Muscle of leg (tissue), 3 donors: ENCODE measurements at regions not wholly inside any gene's neighbourhood (a gene's known extent, or its start where the extent isn't known, plus 50 kb on each side); places are given as distances from the start of the nearest gene placed in this dataset.

ENCODE experiments used
- DNase-seq: peaks from one replicate; pipeline ENCODE4 v3.0.0; 2013
- H3K27ac ChIP-seq: one replicate; pipeline ENCODE4 v1.5.1; 2013; ENCODE audit warnings: mild to moderate bottlenecking, low read length, control low read depth
- H3K27me3 ChIP-seq: one replicate; pipeline ENCODE4 v1.6.1; 2013; ENCODE audit warnings: low read length; ENCODE audit not compliant: control insufficient read depth, insufficient read depth
- H3K36me3 ChIP-seq: one replicate; pipeline ENCODE4 v1.6.1; 2013; ENCODE audit warnings: low read length; ENCODE audit not compliant: control insufficient read depth, insufficient read depth
- H3K4me1 ChIP-seq: one replicate; pipeline ENCODE4 v1.6.1; 2013; ENCODE audit warnings: low read length; ENCODE audit not compliant: control insufficient read depth, insufficient read depth
- H3K4me3 ChIP-seq: one replicate; pipeline ENCODE4 v1.5.1; 2013; ENCODE audit warnings: low read length, control low read depth
- H3K9me3 ChIP-seq: replicated peaks from 2 replicates; pipeline ENCODE4 v1.6.1; 2013; ENCODE audit warnings: low read depth, low read length; ENCODE audit not compliant: control insufficient read depth
- WGBS: methylation state at CpG from one replicate; pipeline ENCODE4 v1.1.5; 2013; ENCODE audit warnings: missing lambda C conversion rate; ENCODE audit not compliant: insufficient coverage; 5-methylcytosine and 5-hydroxymethylcytosine counted together

GRCh38 chr12:46908936-46909635 is 83.3 kb upstream of the SLC38A4 start:
- H3K4me3 ChIP-seq = no peak overlapping the region
- peaks cover 2% of the 10 kb centered on the region for H3K9me3 ChIP-seq
- H3K36me3 ChIP-seq = no peaks in the 10 kb centered on the region
- H3K4me1 ChIP-seq = no peaks in the 10 kb centered on the region
- WGBS = no CpG with 5 or more reads among the region's 6 CpGs
- H3K27me3 ChIP-seq = no peaks in the 10 kb centered on the region
- H3K27ac ChIP-seq = no peak overlapping the region
- no peak for DNase-seq

GRCh38 chr12:46910830-46911229 is 85.0 kb upstream of the SLC38A4 start:
- WGBS = no CpG with 5 or more reads among the region's 1 CpG
- H3K27ac ChIP-seq = no peak overlapping the region
- H3K4me3 ChIP-seq = no peak overlapping the region
- no peaks in the 10 kb centered on the region for H3K27me3 ChIP-seq
- no peaks in the 10 kb centered on the region for H3K36me3 ChIP-seq
- peaks cover 2% of the 10 kb centered on the region for H3K9me3 ChIP-seq
- no peaks in the 10 kb centered on the region for H3K4me1 ChIP-seq
- DNase-seq = no peak

DNA sequence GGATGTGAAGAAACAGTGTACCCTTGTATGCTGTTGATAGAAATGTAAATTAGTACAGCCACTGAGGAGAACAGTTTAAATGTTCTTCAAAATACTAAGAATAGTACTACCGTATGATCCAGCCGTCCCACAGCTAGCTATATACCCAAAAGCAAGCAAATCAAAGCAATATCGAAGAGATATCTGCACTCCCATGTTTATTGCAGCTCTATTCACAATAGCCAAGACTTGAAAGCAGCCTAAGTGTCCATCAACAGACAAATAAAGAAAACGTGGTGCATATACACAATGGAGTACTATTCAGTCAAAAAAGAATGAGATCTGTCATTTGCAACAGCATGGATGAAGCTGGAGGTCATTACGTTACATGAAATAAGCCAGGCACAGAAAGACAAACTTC is 88.5 kb upstream of the SLC38A4 start:
- WGBS = 40% methylated on average over 1 of the region's 5 CpGs
- peaks cover 2% of the 10 kb centered on the region for H3K9me3 ChIP-seq
- no peak overlapping the region for H3K4me3 ChIP-seq
- DNase-seq = no peak
- H3K36me3 ChIP-seq = no peaks in the 10 kb centered on the region
- H3K27me3 ChIP-seq = no peaks in the 10 kb centered on the region
- H3K27ac ChIP-seq = no peak overlapping the region
- peaks cover 3% of the 10 kb centered on the region for H3K4me1 ChIP-seq

DNA sequence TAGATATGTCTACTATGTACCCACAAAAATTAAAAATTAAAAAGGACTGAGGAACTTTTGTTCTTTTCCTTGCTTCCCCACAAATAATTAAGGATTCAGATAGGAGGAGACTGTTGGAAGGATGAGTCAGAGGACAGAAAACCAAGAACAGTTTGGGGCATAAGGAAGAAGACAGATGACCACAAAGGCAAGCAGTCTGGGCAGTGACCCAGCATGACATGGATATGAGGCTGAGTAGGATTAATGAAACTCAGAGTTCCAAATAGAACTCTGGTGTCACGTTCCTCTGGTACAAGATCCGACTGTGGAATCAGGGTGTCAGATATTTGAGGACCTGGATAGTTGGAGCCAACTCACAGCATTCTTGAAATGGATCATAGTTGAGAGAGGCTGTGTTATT is 89.3 kb upstream of the SLC38A4 start:
- peak; percentile 92 for DNase-seq
- no CpG with 5 or more reads among the region's 2 CpGs for WGBS
- Histone ChIP-seq H3K27me3 (no peaks in the 10 kb centered on the region), H3K9me3 (peaks cover 2% of the 10 kb centered on the region), H3K4me3 (no peak overlapping the region), H3K4me1 (peaks cover 3% of the 10 kb centered on the region), H3K27ac (peak overlapping the region; percentile 18), H3K36me3 (no peaks in the 10 kb centered on the region)

DNA sequence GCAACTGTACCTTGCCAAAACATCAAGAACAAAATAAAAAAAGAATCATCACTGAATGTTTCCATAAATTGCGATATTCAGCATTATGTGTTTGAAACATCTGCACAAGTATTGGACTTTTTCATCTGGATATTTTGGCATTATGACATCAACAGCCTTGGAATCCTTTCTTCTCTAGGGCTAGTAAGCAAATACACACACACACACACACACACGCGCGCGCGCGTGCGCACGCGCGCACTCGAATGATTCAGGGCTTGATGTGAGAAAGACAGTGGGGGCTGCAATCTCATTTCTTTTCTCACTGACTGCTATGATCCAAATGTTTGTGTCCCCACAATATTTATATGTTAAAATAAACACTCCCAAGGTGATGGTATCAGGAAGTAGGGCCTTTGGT is 90.0 kb upstream of the SLC38A4 start:
- Histone ChIP-seq H3K27ac (peak overlapping the region; percentile 26), H3K4me1 (peaks cover 3% of the 10 kb centered on the region), H3K27me3 (no peaks in the 10 kb centered on the region), H3K36me3 (no peaks in the 10 kb centered on the region), H3K9me3 (peaks cover 2% of the 10 kb centered on the region), H3K4me3 (no peak overlapping the region)
- DNase-seq = peak; percentile 97
- no CpG with 5 or more reads among the region's 12 CpGs for WGBS

DNA sequence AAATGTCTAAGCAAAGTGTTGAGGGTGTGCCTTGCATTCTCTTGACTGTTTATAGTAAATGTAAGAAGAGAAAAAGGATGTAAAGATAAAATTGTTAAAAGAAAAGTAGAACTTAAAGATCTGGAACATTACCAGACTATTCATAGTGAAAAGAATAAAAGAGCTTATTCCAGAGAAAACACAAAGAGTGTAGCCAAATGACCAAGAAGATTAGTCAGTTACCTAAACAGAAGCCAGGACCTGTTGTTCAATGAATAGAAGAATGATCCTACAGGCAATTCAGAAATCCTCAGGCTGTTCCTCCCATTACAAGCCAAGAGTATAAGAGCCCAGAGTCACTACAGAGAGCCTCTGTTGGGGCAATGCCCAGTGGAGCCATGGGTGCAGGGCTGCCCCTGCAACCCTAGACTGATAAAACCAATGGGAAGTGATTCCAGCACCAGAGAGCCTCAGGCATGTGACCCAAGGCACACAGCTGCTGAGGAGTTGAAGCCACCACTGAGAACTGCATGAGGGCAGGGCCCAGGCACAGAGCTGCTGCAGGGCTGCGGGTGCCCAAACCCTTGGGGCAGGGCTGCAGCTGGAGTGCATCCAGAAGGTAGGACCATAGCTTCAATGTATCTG is 91.1 kb upstream of the SLC38A4 start:
- Histone ChIP-seq H3K4me3 (no peak overlapping the region), H3K27me3 (no peaks in the 10 kb centered on the region), H3K36me3 (no peaks in the 10 kb centered on the region), H3K4me1 (peaks cover 3% of the 10 kb centered on the region), H3K27ac (no peak overlapping the region), H3K9me3 (no peaks in the 10 kb centered on the region)
- no peak for DNase-seq
- WGBS = 89% methylated on average over 1 of the region's 1 CpG

GRCh38 chr12:46917821-46918220 is 92.0 kb upstream of the SLC38A4 start:
- Histone ChIP-seq H3K36me3 (no peaks in the 10 kb centered on the region), H3K4me1 (peaks cover 3% of the 10 kb centered on the region), H3K27me3 (no peaks in the 10 kb centered on the region), H3K4me3 (no peak overlapping the region), H3K9me3 (no peaks in the 10 kb centered on the region), H3K27ac (no peak overlapping the region)
- 47% methylated on average over 2 of the region's 4 CpGs for WGBS
- DNase-seq = peak; percentile 43

DNA sequence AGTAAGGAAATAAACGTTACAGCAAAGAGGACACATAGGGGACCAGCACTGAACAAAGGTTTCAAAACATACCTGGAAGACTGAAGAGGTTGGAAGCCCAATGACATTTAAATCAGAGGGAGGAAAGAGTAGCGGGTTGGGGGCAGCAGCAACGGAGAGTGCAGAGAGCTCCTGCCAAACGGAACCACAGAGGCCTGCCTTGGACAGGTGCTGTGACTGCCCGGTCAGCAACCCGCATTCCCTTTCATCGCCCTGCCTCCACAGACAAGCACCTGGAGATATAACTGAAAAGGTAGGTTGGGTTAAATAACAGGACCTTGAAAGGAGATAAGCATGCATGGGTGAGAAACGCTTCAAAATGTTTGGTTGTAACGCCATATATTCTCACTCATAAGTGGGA is 92.8 kb upstream of the SLC38A4 start:
- DNase-seq = no peak
- Histone ChIP-seq H3K4me3 (no peak overlapping the region), H3K9me3 (no peaks in the 10 kb centered on the region), H3K4me1 (peaks cover 3% of the 10 kb centered on the region), H3K27ac (no peak overlapping the region), H3K36me3 (no peaks in the 10 kb centered on the region), H3K27me3 (no peaks in the 10 kb centered on the region)
- WGBS = 100% methylated on average over 1 of the region's 9 CpGs

GRCh38 chr12:46919666-46920400 is 94.0 kb upstream of the SLC38A4 start:
- Histone ChIP-seq H3K36me3 (no peaks in the 10 kb centered on the region), H3K27me3 (no peaks in the 10 kb centered on the region), H3K27ac (peak overlapping the region; percentile 7), H3K4me1 (peaks cover 3% of the 10 kb centered on the region), H3K9me3 (no peaks in the 10 kb centered on the region), H3K4me3 (no peak overlapping the region)
- WGBS = 48% methylated on average over 7 of the region's 9 CpGs
- DNase-seq = peak; percentile 47

- Histone ChIP-seq H3K4me1 (peaks cover 3% of the 10 kb centered on the region), H3K4me3 (no peak overlapping the region), H3K36me3 (no peaks in the 10 kb centered on the region), H3K27ac (no peak overlapping the region), H3K9me3 (no peaks in the 10 kb centered on the region), H3K27me3 (no peaks in the 10 kb centered on the region)
- DNase-seq = peak; percentile 71
- WGBS = no CpG with 5 or more reads among the region's 1 CpG
Observed at GRCh38 chr12:46920499-46920898, 94.7 kb upstream of the SLC38A4 start.
